ENCODE measurements at regions not wholly inside any gene's neighbourhood (a gene's known extent, or its start where the extent isn't known, plus 50 kb on each side); places are given as distances from the start of the nearest gene placed in this dataset.

GRCh38 chr6:43858161-43859153 is 88.4 kb downstream of the VEGFA start:
- Histone ChIP-seq H3K4me3 (no peak overlapping the region), H3K36me3 (no peaks in the 10 kb centered on the region), H3K4me1 (peaks cover 0 to 10% (median 0%) of the 10 kb centered on the region in 4 donors), H3K27ac (no peak overlapping the region), H3K9me3 (no peaks in the 10 kb centered on the region), H3K27me3 (no peaks in the 10 kb centered on the region)
- intact Hi-C loops (cut with DNase I), result no loop called here
- TF ChIP-seq POLR2A (IDR thresholded peaks at IDR 0.05) (no peak), POLR2AphosphoS5 (IDR thresholded peaks at IDR 0.05) (no peak), EP300 (IDR thresholded peaks at IDR 0.05) (no peak)
- TF ChIP-seq, protein P1, sequence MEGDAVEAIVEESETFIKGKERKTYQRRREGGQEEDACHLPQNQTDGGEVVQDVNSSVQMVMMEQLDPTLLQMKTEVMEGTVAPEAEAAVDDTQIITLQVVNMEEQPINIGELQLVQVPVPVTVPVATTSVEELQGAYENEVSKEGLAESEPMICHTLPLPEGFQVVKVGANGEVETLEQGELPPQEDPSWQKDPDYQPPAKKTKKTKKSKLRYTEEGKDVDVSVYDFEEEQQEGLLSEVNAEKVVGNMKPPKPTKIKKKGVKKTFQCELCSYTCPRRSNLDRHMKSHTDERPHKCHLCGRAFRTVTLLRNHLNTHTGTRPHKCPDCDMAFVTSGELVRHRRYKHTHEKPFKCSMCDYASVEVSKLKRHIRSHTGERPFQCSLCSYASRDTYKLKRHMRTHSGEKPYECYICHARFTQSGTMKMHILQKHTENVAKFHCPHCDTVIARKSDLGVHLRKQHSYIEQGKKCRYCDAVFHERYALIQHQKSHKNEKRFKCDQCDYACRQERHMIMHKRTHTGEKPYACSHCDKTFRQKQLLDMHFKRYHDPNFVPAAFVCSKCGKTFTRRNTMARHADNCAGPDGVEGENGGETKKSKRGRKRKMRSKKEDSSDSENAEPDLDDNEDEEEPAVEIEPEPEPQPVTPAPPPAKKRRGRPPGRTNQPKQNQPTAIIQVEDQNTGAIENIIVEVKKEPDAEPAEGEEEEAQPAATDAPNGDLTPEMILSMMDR (IDR thresholded peaks at IDR 0.05), result no peak
- DNase-seq, result no peak
- WGBS, 2 donors, result 94% methylated on average over 11 of the region's 11 CpGs

DNA sequence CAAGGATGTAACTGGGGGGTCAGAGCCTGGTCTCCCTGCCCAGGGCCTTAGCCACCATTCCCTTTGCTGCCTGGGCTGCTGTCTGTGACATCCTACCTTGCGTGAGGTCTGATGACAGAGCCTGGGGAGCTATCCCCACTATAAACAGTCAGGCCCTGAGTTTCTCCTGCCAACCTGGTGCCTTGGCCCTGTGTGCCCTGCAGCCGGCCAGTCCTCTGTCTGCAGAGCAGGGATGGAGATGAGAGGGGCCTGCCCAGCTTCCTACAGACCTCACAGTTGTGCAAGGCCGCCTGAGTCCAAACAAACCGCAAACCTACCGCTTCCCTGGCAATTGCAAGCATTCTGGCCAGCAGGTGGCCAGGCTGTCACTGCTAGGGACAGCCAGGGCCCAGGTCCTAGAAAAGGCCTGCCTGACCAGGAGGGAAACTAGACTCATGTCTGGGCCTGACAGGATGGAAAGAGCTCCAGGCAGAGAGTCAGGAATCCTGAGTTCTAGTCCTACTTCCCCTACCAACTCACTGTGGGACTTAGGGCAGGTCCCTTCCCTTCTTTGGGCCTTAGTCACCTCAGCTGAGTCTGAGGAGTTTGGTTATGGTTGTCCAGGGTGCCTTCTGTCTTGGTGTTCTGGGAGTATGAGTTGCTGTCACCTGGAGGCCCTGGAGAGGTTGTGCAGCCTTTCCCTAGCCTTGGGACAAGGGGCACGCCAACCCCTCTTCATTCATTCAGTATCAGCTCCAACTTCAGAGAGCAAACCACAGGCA is 86.2 kb downstream of the VEGFA start:
- intact Hi-C loops (cut with DNase I), result no loop called here
- Histone ChIP-seq H3K27me3 (no peaks in the 10 kb centered on the region), H3K36me3 (no peaks in the 10 kb centered on the region), H3K27ac (no peak overlapping the region), H3K4me1 (peaks cover 0 to 10% (median 0%) of the 10 kb centered on the region in 4 donors), H3K9me3 (no peaks in the 10 kb centered on the region), H3K4me3 (no peak overlapping the region)
- TF ChIP-seq, protein P1 (IDR thresholded peaks at IDR 0.05), result peak in 1 of 4 experiments; percentile 21
- TF ChIP-seq POLR2A (IDR thresholded peaks at IDR 0.05) (no peak), EP300 (IDR thresholded peaks at IDR 0.05) (no peak), POLR2AphosphoS5 (IDR thresholded peaks at IDR 0.05) (no peak)
- no peak for DNase-seq
- 62 to 85% methylated on average over 6 of the region's 6 CpGs for WGBS, 2 donors

DNA sequence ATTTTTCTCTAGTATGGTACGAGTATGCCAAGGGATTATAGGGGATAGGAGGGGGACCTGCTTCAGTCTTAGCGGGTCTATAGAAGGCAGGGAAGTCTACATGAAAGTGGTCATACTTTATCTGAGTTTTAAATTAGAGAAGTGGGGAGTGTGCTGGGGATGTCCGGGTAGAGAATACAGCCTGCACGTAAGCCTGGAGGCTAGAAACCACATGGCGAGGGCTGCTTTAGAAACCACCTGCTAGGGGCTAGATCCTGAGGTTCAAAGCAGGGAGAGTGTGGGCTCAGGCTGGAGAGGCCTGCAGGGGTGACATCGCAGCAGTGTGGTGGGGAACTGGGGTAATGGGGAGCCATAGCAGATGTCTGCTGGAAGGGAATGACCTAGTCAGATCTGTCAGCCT is 85.2 kb downstream of the VEGFA start:
- peaks cover 0 to 10% (median 0%) of the 10 kb centered on the region in 4 donors for H3K4me1 ChIP-seq
- no peak overlapping the region for H3K4me3 ChIP-seq
- WGBS, 2 donors, result 74 to 92% methylated on average over 6 of the region's 6 CpGs
- H3K9me3 ChIP-seq, result no peaks in the 10 kb centered on the region
- no peak for DNase-seq
- intact Hi-C loops (cut with DNase I), result no loop called here
- H3K27me3 ChIP-seq, result no peaks in the 10 kb centered on the region
- H3K36me3 ChIP-seq, result no peaks in the 10 kb centered on the region
- H3K27ac ChIP-seq, result no peak overlapping the region
- TF ChIP-seq POLR2A (IDR thresholded peaks at IDR 0.05) (no peak), POLR2AphosphoS5 (IDR thresholded peaks at IDR 0.05) (no peak), EP300 (IDR thresholded peaks at IDR 0.05) (no peak)
- TF ChIP-seq, protein P1 (IDR thresholded peaks at IDR 0.05), result no peak

- TF ChIP-seq, protein P1 (IDR thresholded peaks at IDR 0.05), result no peak
- no peak for TF ChIP-seq EP300 (IDR thresholded peaks at IDR 0.05)
- no peak for TF ChIP-seq POLR2AphosphoS5 (IDR thresholded peaks at IDR 0.05)
- TF ChIP-seq POLR2A (IDR thresholded peaks at IDR 0.05), result no peak
- intact Hi-C loops (cut with DNase I), result no loop called here
- Histone ChIP-seq H3K27ac (no peak overlapping the region), H3K27me3 (no peaks in the 10 kb centered on the region), H3K4me1 (peaks cover 0 to 10% (median 0%) of the 10 kb centered on the region in 4 donors), H3K4me3 (no peak overlapping the region), H3K36me3 (no peaks in the 10 kb centered on the region), H3K9me3 (no peaks in the 10 kb centered on the region)
- DNase-seq, result no peak
- 89 to 91% methylated on average over 5 of the region's 5 CpGs for WGBS, 2 donors
These were observed 83.1 kb downstream of the VEGFA start for GRCh38 chr6:43853066-43853650.

Measured in sigmoid colon (tissue), 6 donors.